NCI-H1694 (cell line): ENCODE measurements at regions not wholly inside any gene's neighbourhood (a gene's known extent, or its start where the extent isn't known, plus 50 kb on each side); places are given as distances from the start of the nearest gene placed in this dataset.

ENCODE experiments used
- DNase-seq: peaks from one replicate; lab custom pipeline; 2025; lab: John Stamatoyannopoulos, UW

DNA sequence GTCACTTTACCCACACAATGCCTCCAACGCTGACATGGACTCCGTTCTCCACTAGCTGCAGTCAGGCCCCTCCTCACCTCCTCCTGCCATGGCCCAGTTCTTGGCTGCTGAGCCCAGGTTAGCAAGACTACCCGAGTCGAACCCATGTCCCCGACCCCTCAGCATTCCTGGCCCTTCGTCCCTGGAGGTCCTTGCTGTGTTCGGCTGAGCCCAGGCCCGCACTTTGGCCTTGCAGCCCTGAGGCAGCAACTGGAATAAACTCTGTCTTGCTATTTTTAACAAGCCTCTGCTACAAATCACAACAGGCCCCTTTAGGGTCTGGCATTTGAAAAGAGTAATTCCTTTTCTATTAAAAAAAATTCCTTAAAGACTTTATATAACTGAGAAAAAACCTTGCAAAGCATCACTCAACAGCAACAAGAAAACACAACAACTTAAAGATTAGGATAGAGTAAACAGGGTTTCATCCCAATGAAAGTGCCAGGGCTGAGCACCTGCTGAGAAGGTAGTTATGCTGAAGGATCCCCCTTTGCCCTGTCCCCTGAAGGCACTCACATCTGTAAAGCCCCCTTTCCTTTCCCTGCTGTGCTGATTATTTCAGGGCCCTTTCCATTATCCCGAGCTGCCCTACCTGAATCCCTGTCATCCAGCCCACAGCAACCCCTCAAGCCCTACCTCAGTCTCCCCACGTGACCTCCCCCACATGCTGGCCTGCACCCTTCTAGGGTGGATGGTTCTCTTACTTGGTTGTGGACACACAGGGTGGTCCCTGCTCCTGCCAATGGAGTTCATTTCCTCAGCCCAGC, 120.0 kb upstream of the SNTG2 start:
- no peak for DNase-seq

- no peak for DNase-seq
These were observed 121.6 kb upstream of the SNTG2 start for GRCh38 chr2:829047-829446.

- DNase-seq: no peak
These were observed 125.7 kb upstream of the SNTG2 start for GRCh38 chr2:824954-825353.

DNA sequence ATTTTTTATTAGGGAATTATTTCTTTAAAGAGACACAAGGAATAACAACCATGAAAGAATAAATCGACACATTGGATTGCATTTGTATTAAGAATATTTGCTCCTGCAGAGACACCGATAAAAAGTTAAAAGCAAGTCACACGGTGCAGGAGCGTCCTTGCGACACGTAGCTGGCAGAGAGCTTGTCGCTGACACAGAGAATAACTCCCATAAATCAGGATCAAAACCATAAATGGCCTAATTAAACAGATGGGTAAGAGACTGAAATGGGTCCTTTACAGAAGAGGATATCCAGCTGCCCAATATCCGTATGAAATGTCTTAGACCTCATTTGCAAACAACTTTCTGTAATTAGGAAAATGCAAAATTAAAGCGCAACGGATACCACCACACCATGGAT, 126.1 kb upstream of the SNTG2 start:
- DNase-seq: no peak

DNA sequence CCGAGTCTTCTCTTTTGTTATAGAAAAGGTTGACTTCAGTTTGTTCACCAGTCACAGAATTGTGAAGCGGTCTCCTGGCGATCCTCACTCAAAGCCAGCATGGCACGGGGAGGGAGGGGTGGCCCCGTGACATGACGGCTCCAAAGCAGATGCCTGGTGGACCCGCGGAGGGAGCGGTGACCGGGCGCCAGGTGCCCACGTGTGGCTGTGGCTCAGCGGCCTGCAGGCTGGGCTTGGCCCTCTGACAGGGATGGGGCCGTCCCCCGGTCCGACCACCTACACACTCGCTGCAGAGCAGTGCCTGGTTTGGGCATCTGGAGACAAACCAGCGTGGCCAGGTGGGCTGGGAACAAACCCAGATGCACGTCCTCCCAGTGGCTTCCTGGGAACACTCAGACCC, 129.1 kb upstream of the SNTG2 start:
- no peak for DNase-seq

DNA sequence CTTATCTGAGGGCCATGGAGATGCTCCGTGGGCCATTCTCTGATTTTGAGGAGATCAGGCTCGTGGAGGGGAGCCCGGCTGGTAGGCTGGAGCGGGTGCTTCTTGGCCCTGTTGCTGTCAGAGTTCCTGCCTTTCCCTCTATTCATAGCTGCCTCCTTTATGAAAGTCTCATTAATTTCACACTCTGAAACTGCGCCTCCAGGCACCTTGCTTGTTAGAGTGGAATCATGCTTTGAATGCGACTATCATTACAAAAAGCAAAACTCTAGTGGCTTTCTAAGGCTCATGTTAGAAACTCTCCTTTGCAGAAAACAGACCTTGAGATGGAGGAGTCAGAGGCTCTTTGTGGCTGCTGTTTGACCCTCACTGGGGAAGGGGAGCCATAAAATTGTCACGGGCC, 131.0 kb upstream of the SNTG2 start:
- no peak for DNase-seq

- no peak for DNase-seq
These were observed 131.5 kb upstream of the SNTG2 start for GRCh38 chr2:819121-819520.

- no peak for DNase-seq
These were observed 133.2 kb upstream of the SNTG2 start for GRCh38 chr2:817336-818015.

DNA sequence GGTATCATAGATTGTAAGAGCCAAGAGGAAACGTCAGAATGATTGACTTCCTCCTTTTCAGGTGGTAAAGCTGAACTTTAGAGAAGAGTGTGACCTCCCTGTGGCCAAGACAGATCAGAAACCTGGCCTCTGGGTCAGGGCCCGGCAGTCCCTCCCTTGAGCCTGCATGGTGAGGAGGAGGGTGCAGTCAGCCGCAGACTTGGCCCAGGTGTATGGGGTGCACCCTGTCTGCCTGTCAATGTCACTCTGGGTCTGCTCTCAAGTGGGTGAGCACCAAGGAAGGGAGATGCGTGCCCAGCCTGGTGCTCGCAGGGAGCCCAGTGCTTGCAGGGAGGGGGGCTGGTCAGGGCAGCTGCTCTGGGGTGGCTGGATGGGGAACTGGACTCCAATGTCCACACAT, 134.4 kb upstream of the SNTG2 start:
- no peak for DNase-seq

DNA sequence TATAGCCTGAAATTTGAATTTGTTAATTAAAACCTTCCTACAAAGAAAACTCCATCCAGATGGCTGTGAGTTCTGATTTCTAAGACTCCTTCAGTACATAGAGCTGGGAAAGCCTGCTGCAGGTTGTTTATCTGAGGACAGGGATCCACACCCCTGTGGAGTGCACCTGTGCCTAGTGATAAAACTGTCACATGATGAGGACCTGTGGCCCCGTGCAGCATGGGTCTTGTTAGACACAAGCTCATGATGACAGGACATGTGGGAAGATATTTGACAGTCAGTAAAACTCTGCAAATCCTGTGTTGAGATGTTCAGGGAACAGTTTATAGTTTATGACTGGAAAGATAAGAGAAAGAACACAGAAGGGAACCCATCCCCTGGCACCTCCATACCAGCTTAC, 133.2 kb upstream of the TMEM18 start:
- DNase-seq: no peak

DNA sequence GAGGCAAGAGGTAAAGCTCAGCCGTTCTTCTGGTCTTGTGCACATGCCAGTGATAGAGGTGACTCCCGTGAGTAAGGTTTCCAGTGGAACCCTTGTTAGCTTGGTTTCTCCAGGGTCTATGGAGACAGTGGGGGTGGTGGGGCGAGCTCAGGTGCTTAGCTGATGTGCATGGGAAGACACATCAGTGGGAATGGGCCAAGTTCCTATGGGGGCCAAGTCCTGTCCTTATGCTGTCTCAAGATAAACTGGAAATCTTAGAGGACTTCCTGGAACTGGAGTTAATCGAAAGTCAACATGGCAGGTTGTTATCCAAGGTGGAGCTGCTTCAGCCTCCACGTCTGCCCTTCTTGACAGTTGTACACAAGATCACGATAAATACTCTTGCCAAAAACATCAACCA, 130.1 kb upstream of the TMEM18 start:
- no peak for DNase-seq

- no peak for DNase-seq
These were observed 128.5 kb upstream of the TMEM18 start for GRCh38 chr2:805664-806063.

GRCh38 chr2:797993-798392, 120.8 kb upstream of the TMEM18 start:
- no peak for DNase-seq

- DNase-seq: no peak
These were observed 120.3 kb upstream of the TMEM18 start for GRCh38 chr2:797556-797955.

DNA sequence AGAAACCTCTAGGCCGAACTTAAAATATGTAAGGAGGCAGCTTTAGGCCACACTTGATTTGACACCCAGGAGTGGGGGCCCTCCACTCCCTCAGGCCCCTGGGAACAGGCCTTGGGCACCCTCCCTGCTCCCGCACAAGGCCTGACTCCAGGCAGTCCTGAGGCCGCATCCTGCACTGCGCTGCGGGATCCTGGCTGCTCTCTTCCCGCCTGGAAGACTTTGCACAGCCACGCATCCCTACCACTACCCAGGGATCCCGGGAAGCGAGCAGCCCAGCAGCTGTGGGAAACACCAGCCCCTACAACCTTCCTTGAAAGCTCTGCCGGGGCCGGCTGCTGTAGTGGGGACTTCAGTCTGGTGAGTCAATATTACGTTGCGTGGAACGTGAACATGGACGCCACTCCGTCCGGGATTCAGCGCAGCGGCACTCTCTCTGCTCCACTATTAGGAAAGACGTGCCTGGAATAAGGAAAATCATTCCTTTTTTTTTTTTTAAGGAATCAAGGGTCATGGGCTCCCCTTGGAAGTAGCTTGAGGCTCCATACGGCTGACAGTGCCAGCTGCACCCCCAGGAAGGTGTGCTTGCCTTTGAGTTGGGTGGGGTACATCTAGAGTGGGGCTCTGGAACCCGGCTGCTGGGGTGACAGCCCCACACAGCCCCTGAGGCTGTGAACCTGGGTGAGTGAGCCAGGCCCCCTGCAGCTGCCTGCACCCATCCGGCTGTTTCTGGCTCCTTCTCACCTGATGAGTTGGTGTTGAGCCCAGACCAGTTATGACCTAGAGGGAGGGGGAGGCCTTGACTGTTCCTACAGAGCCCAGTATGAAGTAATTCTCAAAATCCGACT, 119.2 kb upstream of the TMEM18 start:
- DNase-seq: no peak

DNA sequence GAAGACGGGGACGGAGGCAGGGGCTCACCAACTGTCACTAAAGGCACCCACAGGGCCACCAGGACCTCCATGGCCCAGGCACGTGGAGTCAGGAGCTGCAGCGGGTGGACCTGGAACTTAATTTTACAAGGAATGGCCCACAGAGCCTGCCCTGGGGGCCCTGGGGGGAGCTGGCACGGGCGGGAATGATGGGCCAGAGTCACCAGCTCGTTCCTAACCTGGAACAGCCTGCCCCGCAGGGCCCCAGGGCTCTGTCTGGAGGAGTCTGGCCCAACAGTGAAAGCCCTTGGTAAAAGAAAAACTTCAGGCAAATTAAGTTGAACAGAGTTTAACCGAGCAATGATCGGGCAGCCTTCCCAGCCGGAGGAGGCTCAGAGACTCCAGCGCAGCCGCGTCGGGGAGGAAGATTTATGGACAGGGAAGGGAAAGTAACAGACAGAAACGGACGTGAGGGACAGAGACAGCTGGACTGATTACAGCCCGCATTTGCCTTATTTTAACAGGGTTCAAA, 118.4 kb upstream of the TMEM18 start:
- no peak for DNase-seq

- no peak for DNase-seq
These were observed 117.5 kb upstream of the TMEM18 start for GRCh38 chr2:794554-795241.

- no peak for DNase-seq
These were observed 116.0 kb upstream of the TMEM18 start for GRCh38 chr2:793236-793635.

- no peak for DNase-seq
These were observed 115.5 kb upstream of the TMEM18 start for GRCh38 chr2:792687-793086.

GRCh38 chr2:790634-791245, 113.5 kb upstream of the TMEM18 start:
- DNase-seq: no peak

DNA sequence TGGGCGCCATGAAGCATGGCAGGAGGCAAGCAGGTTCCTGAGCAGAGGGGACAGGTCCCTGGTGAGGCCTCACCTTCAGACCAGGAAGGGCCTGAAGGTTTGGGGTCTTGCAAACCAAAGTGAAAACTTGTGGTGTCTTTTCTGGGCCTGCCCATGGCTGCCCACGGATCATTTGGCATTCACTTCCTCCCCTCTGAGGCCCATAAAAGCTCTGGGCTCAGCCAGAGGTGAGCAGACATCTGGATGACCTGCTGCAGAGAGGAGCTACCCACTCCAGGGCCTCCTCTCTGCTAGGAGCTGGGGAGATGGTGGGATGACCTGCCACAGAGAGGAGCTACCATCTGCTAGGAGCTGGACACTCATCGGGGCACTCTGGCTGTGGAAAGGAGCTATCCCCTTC, 112.9 kb upstream of the TMEM18 start:
- DNase-seq: no peak

DNA sequence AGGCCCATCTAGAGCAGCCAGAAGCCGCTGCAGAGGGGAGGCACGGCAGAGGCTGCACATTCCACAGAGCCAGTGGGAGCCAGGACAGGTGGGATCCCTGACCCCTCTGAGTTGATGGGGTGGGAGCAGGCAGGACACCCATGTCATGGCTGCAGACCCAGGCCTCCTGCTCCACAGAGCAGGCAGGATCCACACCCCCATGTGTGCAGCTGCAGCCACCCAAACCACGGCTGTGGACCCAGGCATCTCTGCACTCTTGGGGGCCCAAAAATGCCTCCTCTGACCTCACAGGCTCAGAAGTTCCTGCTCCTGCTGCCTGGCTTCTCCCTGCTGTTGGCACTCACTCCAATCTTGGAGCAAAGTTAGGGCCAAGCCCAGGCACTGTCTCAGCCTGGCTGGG, 112.3 kb upstream of the TMEM18 start:
- DNase-seq: no peak
